NAMALWA (cell line): ENCODE measurements at regions not wholly inside any gene's neighbourhood (a gene's known extent, or its start where the extent isn't known, plus 50 kb on each side); places are given as distances from the start of the nearest gene placed in this dataset.
"Not testable (repeated sequence)": the region's sequence is repeated elsewhere in the genome, so short reads cannot be mapped to it uniquely, and the experiment has no call there.

Experiments used
- DNase-seq: peaks from one replicate; pipeline ENCODE4 v3.0.0-alpha.2; 2015; ENCODE audit warnings: low spot score

DNA sequence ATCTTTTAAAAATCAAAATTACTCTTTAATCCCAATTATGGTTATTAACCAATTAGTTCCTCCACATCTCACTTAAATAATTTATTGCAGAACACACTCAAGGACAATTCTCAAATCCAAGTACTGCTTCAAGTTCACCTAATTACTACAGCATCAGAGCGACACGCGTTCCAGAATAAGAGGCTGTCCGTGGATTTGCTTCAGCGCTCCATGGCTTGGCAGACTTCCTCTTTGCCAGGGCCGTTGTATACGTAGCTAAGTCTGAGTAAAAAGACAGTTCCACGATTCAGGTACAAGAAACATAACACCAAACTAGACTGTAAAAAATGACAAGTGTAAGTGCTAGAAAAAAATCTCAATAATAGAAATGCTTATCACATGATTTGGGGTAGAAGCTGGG is 153.2 kb upstream of the MYT1L start:
- DNase-seq, result peak; percentile 6

DNA sequence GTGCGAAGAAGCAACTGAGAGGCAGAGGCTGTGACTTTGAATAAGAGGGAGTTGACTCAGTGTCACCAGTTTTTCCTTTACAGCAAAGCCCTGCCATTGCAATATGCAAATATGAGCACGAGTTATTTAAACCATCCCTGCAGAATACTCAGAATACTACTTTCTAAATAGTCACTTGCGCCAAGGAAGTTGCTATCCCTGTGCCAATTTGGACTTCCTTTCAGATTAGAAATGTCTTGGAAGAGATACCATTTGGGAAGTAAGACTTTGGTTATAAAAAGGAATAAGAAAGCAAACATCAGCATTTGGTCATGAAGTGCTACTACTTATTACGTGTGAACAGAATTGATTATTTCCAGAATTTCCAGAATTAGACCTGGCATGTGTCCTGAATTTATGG is 151.8 kb upstream of the MYT1L start:
- DNase-seq, result no peak

DNA sequence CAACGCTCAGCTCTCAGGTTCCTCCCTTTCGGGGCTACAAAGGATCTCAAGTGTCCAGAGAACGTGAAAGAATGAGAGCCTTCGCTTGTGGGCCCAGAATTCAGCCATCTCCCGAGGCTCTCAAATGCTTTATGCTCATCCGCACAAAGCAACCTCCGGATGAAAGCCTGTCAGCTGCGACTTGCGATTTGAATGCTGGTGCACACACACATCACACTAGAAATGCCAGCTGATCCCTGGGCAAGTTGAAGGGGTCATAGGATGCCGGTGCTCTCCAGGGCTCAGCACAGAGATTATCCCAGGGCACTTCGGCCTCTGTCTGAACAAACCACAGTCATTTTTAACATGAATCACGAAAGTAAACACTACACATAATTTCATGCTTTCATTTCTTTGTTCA is 141.8 kb upstream of the MYT1L start:
- no peak for DNase-seq

DNA sequence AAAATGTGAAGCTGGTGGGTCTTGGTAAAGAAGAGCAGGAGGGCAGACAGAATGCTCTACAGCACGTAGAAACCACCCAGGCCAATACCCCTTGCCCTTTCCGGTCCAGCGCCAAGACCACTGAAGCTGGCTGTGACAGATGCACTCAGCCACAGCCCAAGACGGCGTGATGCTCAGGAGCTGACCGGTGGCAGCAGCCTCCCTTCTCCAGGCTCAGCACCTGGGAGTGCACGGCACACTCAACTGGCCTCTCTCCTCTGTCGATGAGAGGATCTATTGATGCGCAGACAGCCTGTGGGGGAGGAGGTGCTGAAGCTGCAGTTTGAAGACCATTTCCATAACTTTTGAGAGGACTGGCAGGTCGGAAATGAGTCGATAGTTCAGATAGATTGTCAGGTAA is 141.0 kb upstream of the MYT1L start:
- DNase-seq, result no peak

DNA sequence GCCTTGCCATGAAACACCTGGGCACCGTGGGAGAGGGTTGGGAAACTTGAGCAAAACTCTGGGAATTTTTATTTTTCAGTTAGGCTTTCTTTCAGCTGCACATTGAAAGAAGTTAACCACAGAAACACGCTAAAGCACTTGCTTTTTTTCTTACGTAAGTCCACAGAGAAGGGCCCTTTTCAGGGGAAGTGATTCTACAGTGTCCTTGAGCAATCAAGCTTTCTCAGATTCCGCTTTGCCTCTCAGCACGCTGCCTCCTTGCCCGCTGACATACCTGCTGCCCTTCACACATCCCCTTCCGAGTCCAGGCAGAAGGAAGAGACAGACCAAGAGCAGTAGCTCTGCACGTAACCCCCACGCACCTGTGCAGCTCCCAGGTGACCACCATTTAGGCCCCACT is 135.5 kb upstream of the MYT1L start:
- DNase-seq, result no peak

DNA sequence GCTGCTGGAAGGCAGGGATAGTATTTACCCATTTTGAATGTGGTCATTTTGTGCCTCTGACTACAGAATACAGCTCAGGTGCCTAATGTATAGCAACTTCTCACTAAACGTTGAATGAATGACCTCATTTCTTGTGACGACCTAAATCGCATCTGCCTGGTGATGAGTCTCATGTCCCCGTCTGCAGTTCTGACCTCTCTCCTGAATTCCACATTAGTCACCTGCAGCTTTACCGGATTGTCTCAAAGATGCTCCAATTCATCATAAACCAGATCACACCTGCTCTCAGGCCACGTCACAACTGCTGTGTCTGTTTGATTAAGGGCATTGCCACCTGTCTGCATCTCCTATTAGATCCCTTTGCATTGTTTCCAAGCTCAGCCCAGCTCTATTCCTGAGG is 133.6 kb upstream of the MYT1L start:
- DNase-seq, result no peak

DNA sequence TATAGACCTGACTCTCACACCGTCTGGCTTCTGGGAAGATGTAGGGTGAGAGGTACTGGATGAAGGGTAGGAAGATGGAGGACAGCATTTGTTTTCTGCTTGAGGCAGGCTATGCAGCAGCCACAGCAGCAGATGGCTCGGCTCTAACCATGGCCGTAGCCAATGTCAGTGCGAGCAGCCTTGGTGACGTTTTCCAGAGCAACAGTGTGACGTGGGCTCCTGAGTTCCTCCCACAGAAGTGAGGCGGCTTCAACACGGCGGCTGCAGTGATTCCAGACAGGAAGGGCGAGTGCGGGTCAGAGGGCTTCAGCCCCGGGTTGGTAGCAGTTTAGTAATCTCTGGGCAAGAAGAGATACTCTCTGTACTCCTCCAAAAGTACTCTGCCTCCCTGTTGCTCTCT is 133.0 kb upstream of the MYT1L start:
- no peak for DNase-seq

DNA sequence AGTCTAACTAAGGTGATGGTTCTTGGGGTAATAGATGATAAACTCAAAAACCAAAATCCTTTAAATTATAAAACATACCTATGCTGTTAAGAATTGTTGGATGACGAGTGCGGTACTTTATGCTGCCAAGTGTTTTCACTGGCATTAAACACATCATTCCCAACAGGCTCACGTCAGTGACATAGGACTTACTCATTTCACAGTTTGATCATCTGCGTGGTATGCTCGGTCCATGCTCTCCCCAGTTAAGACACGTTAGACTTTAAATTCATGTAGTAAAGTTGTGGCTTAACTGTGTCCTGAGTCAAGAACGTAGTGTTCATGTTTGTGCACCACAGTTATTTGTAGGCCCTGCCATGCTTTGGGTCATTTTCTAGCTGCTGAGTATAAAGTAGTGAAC is 125.6 kb upstream of the MYT1L start:
- DNase-seq, result no peak

DNA sequence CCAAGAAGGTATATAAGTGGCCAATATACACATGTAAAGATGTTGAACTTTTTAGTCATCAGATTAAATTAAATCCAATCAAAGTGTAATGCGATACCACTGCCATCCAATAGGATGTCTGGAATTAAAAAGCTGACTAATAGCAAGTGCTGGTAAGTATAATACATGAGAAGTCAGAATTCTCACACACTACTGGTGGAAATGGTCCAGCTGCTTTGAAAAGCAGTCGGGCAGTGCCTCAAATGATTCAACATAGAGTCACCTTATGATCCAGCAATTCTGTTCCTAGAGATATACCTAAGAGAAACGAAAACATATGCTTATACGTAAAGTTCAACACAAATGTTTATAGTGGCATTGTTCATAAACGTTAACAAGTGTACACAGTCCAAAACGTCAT is 124.1 kb upstream of the MYT1L start:
- no peak for DNase-seq

DNA sequence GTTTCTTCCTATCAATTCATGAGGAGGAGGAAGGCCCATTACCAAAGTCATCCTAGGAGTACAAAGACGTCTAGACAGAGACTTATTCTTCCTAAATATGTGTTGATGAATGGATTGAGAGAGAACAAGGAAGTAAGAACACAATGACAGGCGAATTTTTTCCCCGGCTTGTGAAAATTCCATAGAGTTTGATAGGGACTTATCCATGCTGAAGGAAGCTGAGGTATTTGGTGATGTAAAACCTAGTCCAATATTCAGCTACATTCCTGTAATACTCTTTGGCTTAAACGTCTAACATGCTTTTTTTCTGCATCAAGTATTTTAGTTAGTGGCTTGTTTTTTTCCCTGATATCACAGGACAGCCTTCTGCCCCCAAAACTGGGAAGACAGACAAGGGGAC is 121.9 kb upstream of the MYT1L start:
- DNase-seq, result no peak

DNA sequence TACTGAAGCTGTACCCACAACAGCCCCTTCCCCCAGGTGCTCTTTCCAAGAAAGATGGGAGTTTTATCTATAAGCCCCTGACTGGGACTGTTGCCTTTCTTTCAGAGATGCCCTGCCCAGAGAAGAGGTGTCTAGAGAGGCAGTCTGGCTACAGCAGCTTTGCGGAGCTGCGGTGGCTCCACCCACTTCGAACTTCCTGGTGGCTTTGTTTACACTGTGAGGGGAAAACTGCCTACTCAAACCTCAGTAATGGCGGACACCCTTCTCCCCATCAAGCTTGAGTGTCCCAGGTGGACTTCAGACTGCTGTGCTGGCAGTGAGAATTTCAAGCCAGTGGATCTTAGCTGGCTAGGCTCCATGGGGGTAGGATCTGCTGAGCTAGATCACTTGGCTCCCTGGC is 120.2 kb upstream of the MYT1L start:
- not testable (repeated sequence) for DNase-seq

DNA sequence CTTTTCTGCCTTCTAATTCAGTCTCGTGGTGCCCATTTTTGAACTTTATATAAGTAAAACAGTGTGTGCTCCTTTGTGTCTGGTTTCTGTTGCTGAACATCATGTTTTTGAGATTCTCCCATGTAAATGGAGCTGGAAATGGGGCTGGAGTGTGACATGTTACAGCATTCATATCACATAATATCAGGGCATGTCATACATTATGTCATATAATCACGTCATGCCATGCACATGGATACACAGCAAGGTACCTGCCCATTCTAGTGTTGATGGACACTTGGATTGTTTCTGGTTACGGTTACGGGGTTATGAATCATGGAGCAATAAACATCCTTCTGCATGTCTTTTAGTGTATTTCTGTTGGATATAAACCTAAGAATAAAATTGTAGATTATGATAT is 117.1 kb upstream of the MYT1L start:
- no peak for DNase-seq

DNA sequence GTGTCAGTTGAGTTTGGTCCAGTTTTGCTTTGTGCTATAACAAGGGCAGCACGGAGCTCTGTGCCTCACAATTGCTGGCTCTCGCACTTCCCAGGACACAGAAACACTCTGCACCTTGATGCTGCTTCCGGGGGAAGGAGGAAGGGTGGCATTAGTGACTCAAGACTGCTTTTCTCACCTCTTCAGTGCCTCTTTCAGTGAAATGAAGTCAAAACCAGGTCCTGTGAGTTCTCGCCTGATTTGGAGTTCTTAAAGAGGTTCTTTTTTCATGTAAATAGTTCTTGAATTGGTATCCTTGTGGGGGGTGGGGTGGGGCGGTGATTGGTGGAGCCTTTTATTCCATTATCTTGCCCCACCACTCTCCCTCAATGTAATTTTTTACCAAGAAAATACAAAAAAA is 91.5 kb upstream of the MYT1L start:
- DNase-seq, result no peak

DNA sequence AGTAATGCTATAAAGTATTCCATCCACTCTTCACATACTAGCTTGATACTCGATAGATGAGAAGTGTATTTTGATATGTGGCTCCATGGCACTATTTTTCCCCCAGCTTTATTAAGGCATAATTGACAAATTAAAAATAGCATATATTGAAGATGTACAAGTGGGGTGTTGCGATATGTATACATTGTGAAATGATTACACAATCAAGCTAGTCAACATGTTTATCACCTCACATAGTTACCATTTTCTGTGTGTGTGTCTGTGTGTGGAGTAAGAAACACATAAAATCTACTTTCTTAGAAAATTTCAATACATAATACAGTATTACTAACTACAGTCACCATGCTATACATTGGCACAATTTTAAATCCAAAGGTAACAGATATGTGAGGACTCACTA is 82.5 kb upstream of the MYT1L start:
- DNase-seq, result no peak

DNA sequence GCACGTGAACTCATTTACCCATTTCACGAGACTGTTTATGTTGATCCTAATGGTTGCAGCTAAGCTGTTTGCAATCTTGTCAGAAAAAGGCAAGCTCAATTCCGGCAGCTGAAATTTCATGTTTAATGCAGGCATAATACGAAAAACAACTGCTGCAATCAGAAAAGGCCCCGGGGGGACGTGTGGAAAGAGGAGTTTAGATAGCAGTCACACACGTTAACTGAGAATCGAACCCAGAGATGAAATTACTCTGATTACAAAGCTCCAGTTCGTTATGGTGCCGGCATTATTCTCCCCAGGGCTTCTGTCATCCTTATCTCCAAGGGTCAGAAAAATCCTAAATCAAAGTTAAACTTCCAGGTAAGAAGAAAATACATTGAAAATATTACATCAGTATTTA is 79.9 kb upstream of the MYT1L start:
- DNase-seq, result no peak

DNA sequence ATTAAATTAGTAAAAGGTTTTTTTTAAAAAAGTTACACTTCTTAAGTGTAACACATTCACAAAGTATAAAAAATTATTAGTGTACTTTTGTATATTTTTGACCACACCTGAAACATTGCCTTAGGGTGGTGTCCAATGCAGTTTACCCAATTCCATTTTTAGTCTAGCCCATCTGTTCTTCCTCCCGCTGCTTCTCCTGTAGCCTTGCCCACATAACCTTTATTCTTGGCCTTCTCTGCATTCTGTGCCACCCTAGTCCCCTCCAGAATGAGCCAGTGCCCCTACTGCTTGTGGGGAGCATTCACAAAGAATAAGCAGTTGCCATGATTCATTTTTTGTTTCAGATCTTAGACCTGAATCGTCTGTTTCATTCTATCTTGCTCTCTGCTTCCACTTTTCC is 78.4 kb upstream of the MYT1L start:
- no peak for DNase-seq

DNA sequence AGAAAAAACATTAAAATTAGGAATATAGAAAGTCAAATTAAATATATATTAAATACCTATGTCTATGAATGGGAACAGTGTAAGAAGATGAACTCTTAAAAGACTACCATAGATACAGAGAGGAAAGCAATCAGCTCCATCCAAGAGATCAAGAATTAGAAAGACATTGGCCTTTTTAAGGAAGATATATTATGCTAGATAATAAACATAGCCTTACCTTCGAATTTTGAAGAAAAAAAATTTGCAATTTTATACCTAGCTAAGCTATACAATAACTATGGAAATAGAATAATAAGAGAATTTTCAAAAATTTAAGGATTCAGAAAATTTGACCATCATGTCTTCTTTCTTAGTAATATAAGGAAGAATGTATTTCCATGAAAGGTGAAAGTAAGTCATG is 74.7 kb upstream of the MYT1L start:
- DNase-seq, result no peak

DNA sequence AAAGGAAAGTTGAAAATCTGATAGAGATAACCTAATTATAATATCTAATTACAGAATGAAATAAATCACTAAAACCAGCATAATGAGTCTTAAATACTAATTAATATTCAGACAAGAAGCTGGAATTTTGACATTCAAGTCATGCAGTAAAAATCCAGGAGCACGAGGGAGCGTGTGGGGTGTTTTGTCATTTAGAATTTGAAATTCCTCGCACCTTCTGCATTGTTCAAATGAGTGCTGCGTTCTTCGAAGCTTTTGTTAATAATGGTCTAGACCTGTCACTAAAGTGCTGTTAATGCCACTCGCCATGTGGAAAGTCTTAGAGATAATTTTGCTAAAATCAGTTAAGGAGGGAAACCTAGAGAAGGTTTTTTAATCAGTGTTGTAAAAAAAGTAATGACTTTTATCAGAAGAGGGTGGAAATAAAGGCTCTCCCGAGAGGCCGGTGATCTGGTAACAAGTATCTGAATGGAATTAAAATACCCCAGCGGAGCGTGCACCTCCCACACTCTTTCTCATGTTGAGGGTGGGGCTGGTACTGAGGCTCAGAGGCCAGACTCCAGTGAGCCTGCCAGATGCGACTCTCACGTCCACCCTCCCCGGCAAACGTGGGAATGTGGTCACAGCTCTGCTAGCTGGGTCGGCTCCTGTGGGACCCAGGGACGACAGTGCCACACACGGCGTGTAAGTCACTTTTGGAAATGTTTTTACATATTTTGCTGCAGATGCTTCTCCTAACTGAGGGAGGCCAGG is 69.4 kb upstream of the MYT1L start:
- DNase-seq, result no peak

DNA sequence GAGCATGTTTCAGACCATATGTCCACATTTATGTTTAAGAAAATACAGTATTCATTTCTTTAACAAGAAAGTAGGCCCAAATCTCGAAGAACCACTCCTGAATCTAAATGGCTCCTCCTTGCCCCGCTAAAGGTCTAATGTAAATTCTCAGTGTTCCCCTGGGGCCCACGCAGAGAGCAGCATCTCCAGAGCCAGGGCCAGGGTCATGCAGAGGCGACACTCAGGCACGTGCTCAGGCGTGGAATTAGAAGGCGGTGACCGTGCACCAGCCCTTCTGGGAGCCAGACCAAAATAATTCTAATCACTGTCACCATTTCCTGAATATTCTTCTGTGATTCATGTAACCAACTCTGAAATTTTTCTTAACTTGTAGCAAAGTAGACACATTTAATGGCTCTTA is 68.3 kb upstream of the MYT1L start:
- DNase-seq, result no peak

DNA sequence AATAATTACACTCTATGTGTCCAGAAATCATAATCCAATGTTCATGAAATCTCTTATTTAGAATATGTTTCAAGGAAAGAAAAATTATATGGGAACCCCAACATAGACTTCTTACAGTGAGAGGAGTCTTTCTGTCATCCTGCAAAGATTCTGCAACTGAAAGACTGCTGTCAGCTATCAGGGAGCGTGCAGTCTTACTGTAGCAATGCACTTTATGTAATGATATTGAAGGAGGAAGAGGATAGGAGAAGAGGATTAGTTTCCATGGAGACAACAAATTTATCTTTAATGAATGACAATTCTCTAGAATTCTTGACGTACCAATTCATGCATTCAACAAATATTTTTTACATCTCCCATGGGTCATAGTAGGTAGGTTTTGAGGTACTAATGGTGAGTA is 61.3 kb upstream of the MYT1L start:
- DNase-seq, result no peak

DNA sequence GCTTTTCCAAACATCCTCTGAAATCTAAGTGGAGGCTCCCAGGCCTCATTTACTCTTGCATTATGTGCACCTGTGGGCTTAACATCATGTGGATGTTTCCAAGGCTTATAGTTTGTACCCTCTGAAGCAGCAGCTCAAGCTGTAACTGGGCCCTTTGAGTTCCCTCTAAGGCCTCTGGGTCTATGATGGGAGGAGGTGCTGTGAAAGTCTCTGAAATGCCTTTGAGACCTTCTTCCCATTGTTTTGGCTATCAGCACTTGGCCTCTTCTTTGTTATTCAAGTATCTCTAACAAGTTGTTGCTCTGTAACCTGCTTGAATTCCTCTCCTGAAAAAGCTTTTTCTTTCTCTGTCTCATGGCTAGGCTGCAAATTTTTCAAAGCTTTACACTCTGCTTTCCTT is 58.1 kb upstream of the MYT1L start:
- no peak for DNase-seq
